ENCODE measurements at regions not wholly inside any gene's neighbourhood (a gene's known extent, or its start where the extent isn't known, plus 50 kb on each side); places are given as distances from the start of the nearest gene placed in this dataset.

DNA sequence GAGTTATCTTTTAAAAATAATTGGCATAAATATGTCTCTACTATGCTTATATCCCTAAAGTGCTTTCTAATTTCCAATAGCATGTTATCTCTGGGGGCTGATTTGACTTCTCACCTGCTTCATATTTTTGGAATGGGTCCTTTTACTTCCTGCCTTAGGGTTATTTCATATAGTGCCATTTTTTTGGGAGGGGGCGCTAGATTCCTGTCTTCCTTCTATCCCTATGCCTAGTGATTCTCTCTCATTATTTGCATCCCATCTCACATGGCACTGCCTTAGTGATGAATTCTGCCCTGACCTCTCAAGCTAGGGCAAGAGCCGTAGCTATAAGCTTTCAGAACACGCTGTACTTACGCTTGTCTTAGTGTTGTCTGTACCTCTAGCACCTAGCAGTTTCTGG, 150.3 kb upstream of the SLITRK3 start:
- Histone ChIP-seq H3K4me1 (ENCODE audit: control insufficient read depth, insufficient read depth, low read length) (peaks cover 3% of the 10 kb centered on the region; the same call in 1 of the 2 replicates), H3K27me3 (ENCODE audit: control insufficient read depth, insufficient read depth, low read length) (no peaks in the 10 kb centered on the region)

GRCh38 chr3:165343185-165343584, 147.0 kb upstream of the SLITRK3 start:
- H3K9me3 ChIP-seq (ENCODE audit: control insufficient read depth, insufficient read depth, low read depth, low read length) = no peaks in the 10 kb centered on the region
- H3K36me3 ChIP-seq (ENCODE audit: control insufficient read depth, insufficient read depth, low read length) = no peaks in the 10 kb centered on the region
- H3K9ac ChIP-seq (ENCODE audit: low read length) = no peak overlapping the region
- no peak overlapping the region for H3K27ac ChIP-seq (ENCODE audit: low read depth, low read length)
- H3K4me1 ChIP-seq (ENCODE audit: control insufficient read depth, insufficient read depth, low read length) = peaks cover 3% of the 10 kb centered on the region; the same call in 1 of the 2 replicates
- no peaks in the 10 kb centered on the region for H3K27me3 ChIP-seq (ENCODE audit: control insufficient read depth, insufficient read depth, low read length)
- H3K4me3 ChIP-seq (ENCODE audit: low read depth, low read length) = no peak overlapping the region

More for the DNA sequence above, 150.3 kb upstream of the SLITRK3 start:
- H3K4me3 ChIP-seq (ENCODE audit: low read depth, low read length) = no peak overlapping the region
- H3K9me3 ChIP-seq (ENCODE audit: control insufficient read depth, insufficient read depth, low read depth, low read length) = no peaks in the 10 kb centered on the region
- no peak overlapping the region for H3K9ac ChIP-seq (ENCODE audit: low read length)
- no peak overlapping the region for H3K27ac ChIP-seq (ENCODE audit: low read depth, low read length)
- H3K36me3 ChIP-seq (ENCODE audit: control insufficient read depth, insufficient read depth, low read length) = no peaks in the 10 kb centered on the region

- H3K9me3 ChIP-seq (ENCODE audit: control insufficient read depth, insufficient read depth, low read depth, low read length) = no peaks in the 10 kb centered on the region
- peaks cover 3% of the 10 kb centered on the region; the same call in 1 of the 2 replicates for H3K4me1 ChIP-seq (ENCODE audit: control insufficient read depth, insufficient read depth, low read length)
- no peaks in the 10 kb centered on the region for H3K27me3 ChIP-seq (ENCODE audit: control insufficient read depth, insufficient read depth, low read length)
- H3K36me3 ChIP-seq (ENCODE audit: control insufficient read depth, insufficient read depth, low read length) = no peaks in the 10 kb centered on the region
- H3K27ac ChIP-seq (ENCODE audit: low read depth, low read length) = no peak overlapping the region
- H3K4me3 ChIP-seq (ENCODE audit: low read depth, low read length) = no peak overlapping the region
- H3K9ac ChIP-seq (ENCODE audit: low read length) = no peak overlapping the region
Measured at GRCh38 chr3:165339753-165340152, 143.6 kb upstream of the SLITRK3 start.

DNA sequence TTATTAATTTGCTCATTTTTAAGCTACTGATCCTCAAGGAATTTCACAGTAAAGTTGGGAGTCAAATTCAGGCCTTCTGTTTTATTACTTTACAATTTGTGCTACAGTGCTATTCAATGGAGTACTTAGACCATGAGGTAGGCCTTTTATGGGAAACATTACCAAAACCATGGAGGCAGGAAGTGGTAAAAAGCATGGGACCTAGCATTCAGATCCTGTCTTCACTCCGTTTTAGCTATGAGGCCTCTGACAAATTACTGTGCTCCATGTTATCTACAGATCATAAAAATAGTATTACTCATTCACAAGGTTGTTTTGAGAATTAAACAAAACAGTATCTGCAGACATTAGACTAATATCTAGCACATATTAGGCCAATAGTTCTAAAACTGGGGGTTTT, 140.6 kb upstream of the SLITRK3 start:
- no peak overlapping the region for H3K27ac ChIP-seq (ENCODE audit: low read depth, low read length)

More for the DNA sequence above, 140.6 kb upstream of the SLITRK3 start:
- Histone ChIP-seq H3K27me3 (ENCODE audit: control insufficient read depth, insufficient read depth, low read length) (no peaks in the 10 kb centered on the region), H3K4me3 (ENCODE audit: low read depth, low read length) (no peak overlapping the region), H3K36me3 (ENCODE audit: control insufficient read depth, insufficient read depth, low read length) (no peaks in the 10 kb centered on the region), H3K9ac (ENCODE audit: low read length) (no peak overlapping the region), H3K4me1 (ENCODE audit: control insufficient read depth, insufficient read depth, low read length) (no peaks in the 10 kb centered on the region), H3K9me3 (ENCODE audit: control insufficient read depth, insufficient read depth, low read depth, low read length) (no peaks in the 10 kb centered on the region)

Data from HUES6 (cell line).